ENCODE measurements at regions not wholly inside any gene's neighbourhood (a gene's known extent, or its start where the extent isn't known, plus 50 kb on each side); places are given as distances from the start of the nearest gene placed in this dataset.
A peak's percentile ranks its signal among the peaks of the same experiment; 100 is the strongest.
"Not testable (repeated sequence)": the region's sequence is repeated elsewhere in the genome, so short reads cannot be mapped to it uniquely, and the experiment has no call there.

DNA sequence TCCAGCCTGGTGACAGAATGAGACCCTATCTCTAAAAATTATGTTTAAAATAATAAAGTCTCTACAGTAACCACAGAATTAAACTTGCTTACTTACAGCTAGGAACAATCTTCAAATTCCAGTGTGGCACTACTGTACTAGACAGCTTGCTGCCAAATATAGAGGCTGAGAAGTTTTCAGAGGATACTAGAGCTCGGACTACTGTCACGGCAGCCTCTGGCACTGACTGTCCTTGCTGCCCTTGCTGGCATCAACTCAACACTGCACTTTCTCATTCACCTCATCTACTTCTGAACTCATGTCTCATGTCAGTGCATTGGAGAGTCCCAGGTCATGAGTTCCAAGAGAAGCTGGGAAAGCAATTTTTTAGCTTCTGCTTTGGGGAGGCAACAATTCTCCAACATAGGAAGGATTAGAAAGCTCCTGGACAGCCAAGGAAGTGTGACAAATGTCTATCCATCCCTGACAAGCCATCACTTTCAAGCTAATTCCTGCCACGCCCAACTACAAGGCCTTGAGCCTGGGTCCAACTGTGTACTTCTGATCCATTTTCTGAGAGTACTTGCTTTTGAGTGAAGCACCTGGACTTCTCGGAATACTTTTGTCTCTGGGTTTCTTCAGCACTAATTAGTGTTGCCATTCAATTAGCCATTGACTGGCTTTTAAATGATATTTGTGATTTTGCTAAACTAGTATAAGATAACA is 98.6 kb upstream of the NR3C2 start:
- no peaks in the 10 kb centered on the region for H3K36me3 Mint-ChIP-seq (ENCODE audit: low read depth)
- no peak for DNase-seq
- H3K4me3 Mint-ChIP-seq: no peak overlapping the region
- no peaks in the 10 kb centered on the region for H3K27me3 Mint-ChIP-seq (ENCODE audit: low read depth, poor library complexity)
- H3K4me1 Mint-ChIP-seq: peaks cover 6% of the 10 kb centered on the region
- no peak overlapping the region for H3K27ac Mint-ChIP-seq
- no peaks in the 10 kb centered on the region for H3K9me3 Mint-ChIP-seq
- TF ChIP-seq, protein P1, sequence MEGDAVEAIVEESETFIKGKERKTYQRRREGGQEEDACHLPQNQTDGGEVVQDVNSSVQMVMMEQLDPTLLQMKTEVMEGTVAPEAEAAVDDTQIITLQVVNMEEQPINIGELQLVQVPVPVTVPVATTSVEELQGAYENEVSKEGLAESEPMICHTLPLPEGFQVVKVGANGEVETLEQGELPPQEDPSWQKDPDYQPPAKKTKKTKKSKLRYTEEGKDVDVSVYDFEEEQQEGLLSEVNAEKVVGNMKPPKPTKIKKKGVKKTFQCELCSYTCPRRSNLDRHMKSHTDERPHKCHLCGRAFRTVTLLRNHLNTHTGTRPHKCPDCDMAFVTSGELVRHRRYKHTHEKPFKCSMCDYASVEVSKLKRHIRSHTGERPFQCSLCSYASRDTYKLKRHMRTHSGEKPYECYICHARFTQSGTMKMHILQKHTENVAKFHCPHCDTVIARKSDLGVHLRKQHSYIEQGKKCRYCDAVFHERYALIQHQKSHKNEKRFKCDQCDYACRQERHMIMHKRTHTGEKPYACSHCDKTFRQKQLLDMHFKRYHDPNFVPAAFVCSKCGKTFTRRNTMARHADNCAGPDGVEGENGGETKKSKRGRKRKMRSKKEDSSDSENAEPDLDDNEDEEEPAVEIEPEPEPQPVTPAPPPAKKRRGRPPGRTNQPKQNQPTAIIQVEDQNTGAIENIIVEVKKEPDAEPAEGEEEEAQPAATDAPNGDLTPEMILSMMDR (IDR thresholded peaks at IDR 0.05): no peak

DNA sequence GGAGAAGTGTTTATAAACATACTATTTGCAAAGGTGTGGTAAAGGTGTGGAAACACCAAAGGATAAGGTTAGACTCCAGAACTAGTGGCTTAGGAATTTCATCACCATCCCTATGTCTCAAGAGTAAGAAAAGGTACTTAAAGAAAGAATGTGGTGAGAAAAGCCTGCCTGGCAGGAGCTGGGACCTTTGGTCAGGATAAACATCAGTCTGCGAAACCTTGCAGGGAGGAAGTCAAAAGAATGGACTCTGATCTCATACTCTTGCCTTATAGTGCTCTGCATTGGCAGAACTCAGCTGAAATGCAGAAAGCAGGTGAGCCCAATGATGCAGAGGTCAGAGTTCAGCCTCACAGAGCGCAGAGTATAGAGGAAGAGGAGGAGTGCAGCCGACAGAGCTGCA is 97.2 kb upstream of the NR3C2 start:
- Mint-ChIP-seq H3K4me1 (peaks cover 6% of the 10 kb centered on the region), H3K27me3 (ENCODE audit: low read depth, poor library complexity) (no peaks in the 10 kb centered on the region), H3K9me3 (peaks cover 9% of the 10 kb centered on the region), H3K36me3 (ENCODE audit: low read depth) (no peaks in the 10 kb centered on the region), H3K4me3 (no peak overlapping the region), H3K27ac (no peak overlapping the region)
- TF ChIP-seq, protein P1 (IDR thresholded peaks at IDR 0.05): no peak
- no peak for DNase-seq

- H3K4me1 Mint-ChIP-seq; H3K36me3 Mint-ChIP-seq (ENCODE audit: low read depth): not testable (repeated sequence)
Measured at GRCh38 chr4:148533851-148534250, 91.6 kb upstream of the NR3C2 start.

DNA sequence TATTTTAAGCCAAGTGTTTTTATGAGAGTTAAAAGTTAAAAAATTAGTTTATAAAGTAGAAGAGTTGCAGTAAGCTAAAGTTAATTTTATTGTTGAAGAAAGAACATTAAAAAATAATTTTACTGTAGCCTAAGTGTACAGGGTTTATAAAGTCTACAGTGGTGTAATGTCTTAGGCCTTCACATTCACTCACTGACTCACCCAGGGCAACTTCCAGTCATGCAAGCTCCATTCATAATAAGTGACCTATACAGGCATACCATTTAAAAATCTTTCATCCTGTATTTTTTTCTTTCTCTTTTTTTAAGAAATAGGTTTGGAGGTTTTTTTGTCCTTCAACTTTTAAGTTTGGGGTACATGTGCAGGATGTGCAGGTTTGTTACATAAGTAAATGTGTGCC is 87.9 kb upstream of the NR3C2 start:
- Mint-ChIP-seq H3K36me3 (ENCODE audit: low read depth) (no peaks in the 10 kb centered on the region), H3K27me3 (ENCODE audit: low read depth, poor library complexity) (peaks cover 7% of the 10 kb centered on the region), H3K9me3 (peaks cover 40% of the 10 kb centered on the region), H3K27ac (no peak overlapping the region), H3K4me3 (no peak overlapping the region), H3K4me1 (no peaks in the 10 kb centered on the region)
- DNase-seq: no peak
- TF ChIP-seq, protein P1 (IDR thresholded peaks at IDR 0.05): no peak

More at GRCh38 chr4:148533851-148534250, 91.6 kb upstream of the NR3C2 start:
- DNase-seq; H3K4me3 Mint-ChIP-seq; H3K27ac Mint-ChIP-seq; H3K27me3 Mint-ChIP-seq (ENCODE audit: low read depth, poor library complexity): not testable (repeated sequence)
- H3K9me3 Mint-ChIP-seq: peaks cover 41% of the 10 kb centered on the region

DNA sequence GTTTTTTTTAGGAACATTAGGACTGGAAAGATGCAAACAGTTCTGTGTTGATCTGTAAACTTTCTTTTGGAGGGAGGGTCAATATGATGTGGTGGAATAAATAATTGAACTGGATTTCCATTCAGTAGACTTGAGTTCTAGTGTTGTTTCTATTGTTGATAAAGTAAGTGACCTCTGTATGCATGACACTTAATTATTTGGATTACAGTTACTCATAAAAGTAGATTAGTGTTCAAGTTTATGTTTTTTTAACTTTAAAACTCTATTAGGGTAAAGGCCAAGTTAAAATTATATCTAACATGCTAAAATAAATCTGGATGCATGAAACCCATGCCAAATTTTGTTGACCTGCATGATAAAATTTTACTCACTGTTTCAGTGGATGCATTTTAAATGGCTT is 85.4 kb upstream of the NR3C2 start:
- no peaks in the 10 kb centered on the region for H3K36me3 Mint-ChIP-seq (ENCODE audit: low read depth)
- H3K27me3 Mint-ChIP-seq (ENCODE audit: low read depth, poor library complexity): peaks cover 9% of the 10 kb centered on the region
- no peak overlapping the region for H3K4me3 Mint-ChIP-seq
- TF ChIP-seq, protein P1 (IDR thresholded peaks at IDR 0.05): no peak
- DNase-seq: no peak
- H3K27ac Mint-ChIP-seq: no peak overlapping the region
- peaks cover 15% of the 10 kb centered on the region for H3K9me3 Mint-ChIP-seq
- no peaks in the 10 kb centered on the region for H3K4me1 Mint-ChIP-seq

GRCh38 chr4:148522995-148523394 is 80.8 kb upstream of the NR3C2 start:
- peaks cover 14% of the 10 kb centered on the region for H3K27me3 Mint-ChIP-seq (ENCODE audit: low read depth, poor library complexity)
- H3K27ac Mint-ChIP-seq: peak overlapping the region; percentile 40
- H3K4me3 Mint-ChIP-seq: no peak overlapping the region

More at GRCh38 chr4:148522995-148523394, 80.8 kb upstream of the NR3C2 start:
- TF ChIP-seq, protein P1 (IDR thresholded peaks at IDR 0.05): no peak
- no peak for DNase-seq
- H3K4me1 Mint-ChIP-seq: no peaks in the 10 kb centered on the region
- H3K9me3 Mint-ChIP-seq: peaks cover 18% of the 10 kb centered on the region
- no peaks in the 10 kb centered on the region for H3K36me3 Mint-ChIP-seq (ENCODE audit: low read depth)

All from nephron progenitor cell (in vitro differentiated cells).